Left hindlimb (tissue), 1 donor: ENCODE measurements at regions not wholly inside any gene's neighbourhood (a gene's known extent, or its start where the extent isn't known, plus 50 kb on each side); places are given as distances from the start of the nearest gene placed in this dataset.
"Not testable (repeated sequence)": the region's sequence is repeated elsewhere in the genome, so short reads cannot be mapped to it uniquely, and the experiment has no call there.

ENCODE experiments used
- DNase-seq: peaks from one replicate; pipeline ENCODE4 v3.0.0-alpha.2; 2018

DNA sequence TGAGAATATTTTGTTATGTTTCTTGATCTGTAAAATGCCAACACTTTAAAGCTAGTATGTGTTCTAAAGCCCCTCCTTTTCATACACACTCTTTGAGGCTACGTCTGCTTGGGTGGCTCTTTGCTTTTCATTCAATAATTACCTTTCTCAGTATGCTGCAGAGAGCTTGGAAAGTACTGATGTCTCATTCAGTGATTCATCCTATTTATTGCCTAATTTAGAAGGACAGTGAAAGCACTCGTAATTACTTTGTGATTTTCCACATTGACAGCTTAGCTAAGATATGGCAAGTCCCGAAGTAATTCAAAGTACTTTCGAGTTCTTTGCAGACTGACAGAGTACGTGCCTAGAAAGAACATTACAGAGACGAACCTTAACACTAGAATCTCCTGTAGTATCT is 57.2 kb downstream of the BMP15 start:
- no peak for DNase-seq

DNA sequence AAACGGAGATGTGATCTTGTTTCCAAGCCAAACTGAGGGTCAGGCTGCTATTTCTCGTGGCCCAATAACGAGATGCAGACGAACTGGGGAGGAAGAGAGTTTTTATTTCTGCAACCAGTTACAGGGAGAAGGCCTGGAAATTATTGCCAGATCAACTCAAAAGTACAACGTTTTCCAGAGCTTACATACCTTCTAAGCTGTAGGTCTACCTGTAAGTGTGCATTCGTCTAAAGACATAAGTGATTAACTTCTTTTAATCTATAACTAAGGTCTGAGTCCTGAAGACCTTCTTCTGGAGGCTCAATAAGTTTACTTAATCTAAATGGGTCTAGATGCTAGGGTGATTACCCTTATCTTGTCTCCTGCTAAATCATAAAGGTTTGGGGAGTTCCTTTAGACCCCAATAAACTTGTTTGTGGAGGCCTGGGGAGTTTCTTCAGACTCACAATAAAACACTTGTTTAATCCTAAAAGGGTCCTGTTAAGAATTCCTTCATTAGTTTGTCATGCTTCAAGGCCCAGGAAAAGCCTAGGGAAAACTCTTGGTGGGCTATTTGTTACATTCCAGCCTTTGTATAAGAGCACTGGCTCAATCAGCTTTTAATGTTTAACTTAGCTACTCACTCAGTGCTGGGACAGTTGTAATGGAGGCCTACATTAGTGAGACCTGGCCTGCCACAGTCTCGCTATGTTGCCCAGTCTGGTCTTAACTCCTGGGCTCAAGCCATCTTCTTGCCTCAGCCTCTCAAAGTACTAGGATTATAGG is 58.5 kb downstream of the BMP15 start:
- not testable (repeated sequence) for DNase-seq

DNA sequence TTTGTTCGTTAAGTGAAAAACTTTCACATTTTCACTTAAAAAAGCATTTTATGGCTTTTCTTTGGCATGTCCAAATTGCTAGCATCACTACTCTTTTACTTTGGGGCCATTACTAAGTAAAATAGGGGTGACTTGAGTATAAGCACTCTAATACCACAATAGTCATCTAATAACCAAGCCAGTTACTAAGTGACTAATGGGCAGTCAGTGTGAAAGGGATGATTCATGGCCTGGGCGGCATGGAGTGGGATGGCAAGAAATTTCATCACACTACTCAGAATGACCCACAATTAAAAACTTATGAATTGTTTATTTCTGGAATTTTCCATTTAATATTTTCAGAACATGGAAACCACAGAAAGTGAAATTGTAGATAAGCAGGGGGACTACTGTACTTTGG is 60.9 kb downstream of the BMP15 start:
- no peak for DNase-seq

DNA sequence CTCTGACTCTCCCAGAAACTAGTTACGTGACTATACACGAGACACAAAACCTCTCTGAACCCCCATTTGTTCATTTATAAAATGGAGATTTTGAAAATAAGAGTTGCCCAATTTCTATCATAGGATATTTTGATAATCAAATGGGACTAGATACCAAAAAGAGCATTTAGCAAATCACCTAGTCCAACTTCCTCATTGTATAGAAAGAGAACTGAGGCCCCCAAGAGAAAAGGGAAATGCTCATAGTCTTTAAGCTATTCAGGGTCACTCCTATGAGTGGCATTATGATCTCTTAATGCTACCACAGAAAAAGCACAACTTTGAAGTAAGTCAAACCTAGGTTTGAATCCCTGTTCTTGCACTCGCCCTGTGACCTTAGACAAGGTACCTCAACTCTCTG is 62.7 kb downstream of the BMP15 start:
- DNase-seq: no peak

DNA sequence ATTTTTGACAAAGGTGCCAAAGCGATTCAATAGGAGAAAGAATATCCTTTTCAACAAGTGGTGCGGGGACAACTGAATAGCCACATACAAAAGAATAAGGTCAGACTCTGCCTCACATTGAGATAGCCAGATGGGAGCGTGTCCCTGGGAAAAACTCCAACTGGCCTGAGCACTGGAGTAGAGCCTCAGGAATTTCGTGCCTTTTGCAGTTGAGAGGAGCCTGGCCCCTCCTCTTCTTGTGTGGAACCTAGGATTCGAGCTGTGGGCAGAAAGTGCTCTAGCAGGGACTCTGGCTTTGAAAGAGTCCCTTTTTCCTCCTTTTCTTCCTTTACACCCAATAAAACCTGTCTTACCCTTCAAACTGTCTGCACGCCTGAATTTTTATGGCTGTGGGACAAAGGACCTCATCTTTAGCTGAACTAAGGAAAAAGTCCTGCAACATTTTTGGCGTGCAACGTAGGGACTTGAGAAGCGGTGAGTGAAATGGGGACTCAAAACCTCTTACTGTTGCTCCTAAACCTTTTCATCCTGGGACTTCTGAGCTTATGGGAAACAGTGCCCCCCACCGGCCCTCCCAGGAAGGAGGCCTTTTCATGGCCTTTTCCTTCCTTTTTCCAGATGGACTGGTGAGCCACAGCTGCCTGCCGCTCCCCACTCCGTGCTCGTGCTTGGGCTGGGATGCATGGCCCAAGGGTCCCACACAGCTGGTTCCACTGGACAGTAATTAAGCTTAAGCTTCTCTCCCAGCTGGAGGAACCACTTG is 68.6 kb downstream of the BMP15 start:
- no peak for DNase-seq

DNA sequence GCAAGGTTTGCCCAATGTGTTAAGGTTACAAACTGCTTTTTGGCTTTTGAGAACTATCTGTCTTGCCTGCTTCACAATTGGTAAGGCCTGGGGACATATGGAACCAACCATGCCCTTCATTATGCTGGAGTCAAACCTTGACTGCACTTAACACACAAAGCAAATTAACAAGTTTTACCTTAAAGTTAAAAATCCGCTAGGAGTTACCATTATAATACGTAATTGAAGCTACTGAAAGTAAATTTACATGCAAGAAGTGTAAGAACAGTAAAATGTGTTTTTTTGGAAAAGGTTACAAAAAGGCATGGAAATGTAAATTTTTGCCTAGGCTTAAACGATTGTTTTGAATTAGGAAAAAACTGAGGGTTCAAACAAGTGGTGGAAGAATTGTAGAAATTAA is 69.7 kb downstream of the BMP15 start:
- no peak for DNase-seq

DNA sequence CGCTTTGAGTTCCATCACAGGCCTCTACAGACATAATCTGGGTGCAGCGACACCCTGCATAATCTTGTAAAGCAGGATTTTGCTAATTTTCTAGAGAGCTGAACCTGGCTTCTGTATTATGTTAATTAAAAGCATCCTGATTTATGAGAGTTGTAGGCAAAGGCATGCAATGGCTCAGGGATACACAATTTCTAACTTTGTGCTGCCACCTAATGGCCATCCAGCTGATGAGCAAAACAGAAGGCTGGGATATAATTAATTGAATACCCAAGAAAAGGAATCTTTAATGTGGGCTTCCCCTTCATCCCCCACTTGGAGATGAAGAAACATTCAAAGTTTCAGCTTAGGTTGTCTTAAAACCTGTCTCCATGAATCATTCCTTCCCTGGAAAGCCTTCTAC is 78.1 kb downstream of the BMP15 start:
- DNase-seq: no peak

DNA sequence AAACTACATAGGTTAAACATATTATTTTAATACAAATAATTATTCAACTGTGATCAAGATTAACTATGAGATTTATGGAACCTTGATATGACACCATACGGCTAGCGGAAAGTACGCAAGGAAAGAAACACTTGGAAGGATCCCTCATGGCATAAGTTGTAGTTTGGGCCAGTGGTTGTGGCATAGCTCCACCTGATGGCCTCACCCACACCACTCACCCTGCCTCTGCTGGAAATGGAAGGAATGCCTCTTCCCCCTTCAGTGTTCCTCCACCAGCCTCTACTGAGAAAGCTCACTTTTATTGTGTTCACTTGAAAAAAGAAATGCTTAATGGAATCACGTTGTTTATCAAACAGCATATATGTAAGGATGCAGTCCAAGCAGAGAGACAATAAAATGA is 86.4 kb downstream of the BMP15 start:
- no peak for DNase-seq

DNA sequence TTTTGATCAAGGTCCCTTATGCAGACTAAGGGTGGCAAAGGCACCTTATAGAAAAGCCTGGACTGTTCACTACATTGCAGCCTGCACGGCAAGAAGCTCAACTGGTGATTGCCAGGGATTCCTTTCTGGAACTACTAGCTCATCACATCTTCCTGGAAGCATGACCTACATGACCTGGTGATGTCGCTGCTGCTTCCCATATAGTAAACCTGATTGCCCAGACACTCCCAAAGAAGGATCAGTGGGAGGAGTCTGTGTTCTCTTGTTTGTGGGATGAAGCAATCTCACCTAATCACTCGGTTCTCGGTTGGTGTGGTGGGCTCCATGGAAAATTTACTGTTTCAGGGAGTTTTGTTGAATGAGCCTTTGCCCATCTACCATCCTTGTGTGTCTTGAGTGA is 89.8 kb downstream of the BMP15 start:
- DNase-seq: not testable (repeated sequence)

DNA sequence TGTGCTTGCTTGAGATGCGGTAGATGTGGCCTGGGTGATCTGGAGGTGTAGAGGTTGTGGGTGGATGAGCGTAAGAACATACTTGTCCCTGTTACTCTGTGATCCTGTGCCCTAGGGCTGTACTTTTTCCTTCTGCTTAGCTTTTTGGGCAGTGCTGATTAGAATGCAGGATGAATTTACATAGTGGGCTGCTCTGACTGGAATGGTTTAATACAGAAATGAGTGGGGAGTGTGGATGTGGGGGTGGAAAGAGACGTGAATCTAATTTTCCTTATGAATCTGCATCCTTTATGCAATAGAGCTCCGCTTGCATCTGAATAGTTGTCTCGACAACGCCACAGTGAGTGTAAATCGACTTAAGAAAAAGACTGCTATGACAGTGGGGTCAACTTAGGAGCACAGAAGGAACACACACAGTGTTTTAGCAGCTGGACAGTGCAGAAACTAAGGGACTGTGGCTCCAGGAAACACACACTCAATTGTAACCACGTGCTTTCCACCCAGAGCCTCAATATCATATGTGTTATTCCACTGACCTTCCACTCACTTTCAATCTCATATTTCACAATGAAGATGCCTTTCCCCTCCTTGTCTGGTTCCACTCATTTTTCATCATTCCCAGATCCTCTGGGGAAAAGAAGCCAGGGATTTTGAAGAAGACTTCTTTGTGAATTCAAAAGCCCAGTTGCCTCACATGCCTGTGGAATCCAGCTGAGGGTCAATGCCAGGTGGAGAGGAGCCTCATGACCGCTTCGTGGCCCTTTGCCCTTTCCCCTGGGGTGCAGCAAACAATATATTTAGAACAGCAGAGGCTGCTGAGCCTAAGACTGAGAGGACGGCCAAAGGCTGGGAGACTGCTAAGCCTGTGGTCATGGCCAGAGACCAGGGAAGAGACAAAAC is 91.4 kb downstream of the BMP15 start:
- DNase-seq: not testable (repeated sequence)

DNA sequence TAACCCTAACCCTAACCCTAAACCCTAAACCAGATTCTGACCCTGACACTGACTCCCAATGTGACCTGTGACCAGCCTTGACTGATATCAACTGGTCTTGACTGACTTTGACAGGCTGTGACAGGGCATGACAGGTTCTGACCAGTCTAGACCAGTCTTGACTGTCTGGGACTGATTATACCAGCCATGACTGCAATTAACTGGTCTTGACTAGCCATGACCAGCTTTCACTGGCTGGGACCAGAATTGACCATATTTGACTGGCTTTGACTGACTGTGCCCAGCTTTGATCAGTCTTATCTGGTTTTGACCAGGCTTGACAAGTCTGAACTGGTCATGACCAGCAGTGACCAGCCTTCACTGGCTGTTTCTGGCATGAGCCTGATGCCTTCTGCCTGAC is 95.5 kb downstream of the BMP15 start:
- no peak for DNase-seq

DNA sequence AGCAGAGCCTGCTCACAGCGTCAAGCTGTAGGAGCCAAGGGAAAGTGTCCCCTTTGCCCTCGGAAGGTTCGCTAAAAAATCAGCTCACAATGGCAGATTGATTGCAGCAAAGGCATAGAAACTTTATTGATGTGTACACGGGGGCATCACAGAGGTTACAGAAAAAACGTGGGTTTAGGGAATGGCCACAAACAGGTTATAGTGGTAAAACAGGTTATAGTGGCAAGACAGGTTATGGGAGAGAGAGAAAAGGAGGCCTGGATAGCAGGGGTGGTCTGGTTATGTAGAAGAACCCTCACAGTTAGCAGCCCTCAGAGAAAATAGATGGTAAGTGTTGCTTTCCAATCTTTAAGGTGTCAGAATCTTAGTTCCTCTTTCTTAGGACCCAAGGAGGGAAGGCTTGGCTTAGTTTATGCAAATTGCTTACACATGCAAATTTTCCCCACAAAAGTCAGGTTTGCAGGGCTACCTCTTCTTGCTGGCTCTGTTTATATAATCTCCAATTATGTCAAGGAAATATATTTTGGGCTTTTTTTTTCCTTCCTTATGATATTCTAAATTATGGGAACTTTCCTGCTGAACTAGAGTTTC is 113.7 kb downstream of the BMP15 start:
- no peak for DNase-seq

DNA sequence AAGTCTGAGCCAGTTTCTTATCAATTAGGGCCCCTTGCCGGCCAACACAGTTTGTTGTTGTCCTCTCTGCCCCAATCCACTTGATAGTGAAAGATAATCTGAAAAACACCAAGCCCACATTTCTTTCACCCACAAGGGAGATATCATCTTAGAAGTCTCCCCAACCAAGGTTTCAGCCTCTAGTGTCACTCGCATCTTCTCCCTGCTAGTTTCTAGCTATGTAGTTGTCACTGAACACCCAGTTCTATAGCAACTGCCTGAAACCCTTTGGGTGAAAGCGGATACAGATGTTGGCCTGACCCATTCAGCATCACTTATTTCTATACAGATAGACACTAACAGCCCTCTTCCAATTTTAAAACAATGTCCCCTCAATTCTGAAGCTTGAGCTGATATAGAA is 116.3 kb downstream of the BMP15 start:
- DNase-seq: no peak

DNA sequence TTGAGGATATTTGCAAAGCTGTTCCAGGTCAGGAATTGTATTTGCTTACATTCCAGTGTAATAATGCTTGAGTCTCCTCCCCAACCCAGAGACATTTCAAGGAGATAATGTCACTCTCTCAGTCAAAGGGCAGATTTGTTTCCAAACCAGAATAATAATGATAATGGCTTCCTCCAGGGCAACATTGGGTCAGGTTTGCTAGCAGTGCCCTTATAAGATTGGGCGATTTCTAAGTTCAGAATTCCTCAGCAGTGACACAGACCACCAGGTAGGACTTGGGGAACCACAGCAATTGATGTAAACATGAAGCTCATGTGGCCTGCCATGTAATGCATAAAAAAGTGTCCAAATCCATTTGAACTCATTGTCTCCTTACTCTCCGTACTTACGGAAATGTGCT is 125.2 kb downstream of the BMP15 start:
- DNase-seq: no peak

DNA sequence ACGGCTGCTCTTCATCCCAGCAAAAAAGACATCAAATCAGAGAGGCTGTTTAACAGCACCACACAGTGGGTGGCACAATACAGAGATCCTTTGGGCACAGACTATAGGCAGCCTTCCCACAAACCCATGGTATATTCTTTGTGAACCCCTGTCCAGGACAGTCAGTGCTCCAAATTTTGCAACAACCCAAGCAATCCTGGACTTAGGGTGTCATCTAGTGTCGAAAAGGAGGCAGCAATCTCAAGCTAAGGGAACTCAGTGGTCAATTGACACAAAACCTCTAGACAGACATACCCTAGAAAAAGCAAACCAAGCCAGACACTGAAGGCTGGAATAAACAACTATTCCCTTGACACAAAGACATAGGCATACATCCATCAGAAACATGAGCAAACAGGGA is 137.4 kb downstream of the BMP15 start:
- no peak for DNase-seq

DNA sequence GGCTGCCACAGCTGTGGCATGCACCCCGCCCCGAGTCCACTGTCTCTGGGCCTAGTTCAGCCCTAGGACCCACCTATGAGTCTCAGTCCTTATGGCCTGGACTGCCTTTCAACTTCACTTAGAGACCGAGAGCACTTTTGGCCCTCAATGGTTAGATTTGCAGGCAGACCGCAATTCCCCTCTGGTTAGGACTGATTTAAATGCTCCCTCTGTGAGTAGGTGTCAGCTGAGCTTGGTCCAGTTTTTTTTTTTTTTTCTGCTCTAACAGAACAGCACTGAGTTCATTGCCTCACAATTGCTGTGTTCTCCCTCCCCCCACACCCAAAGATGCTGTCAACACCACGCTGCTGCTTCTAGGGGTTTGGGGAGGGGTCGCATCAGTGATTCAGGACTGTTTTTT is 143.2 kb downstream of the BMP15 start:
- DNase-seq: no peak

DNA sequence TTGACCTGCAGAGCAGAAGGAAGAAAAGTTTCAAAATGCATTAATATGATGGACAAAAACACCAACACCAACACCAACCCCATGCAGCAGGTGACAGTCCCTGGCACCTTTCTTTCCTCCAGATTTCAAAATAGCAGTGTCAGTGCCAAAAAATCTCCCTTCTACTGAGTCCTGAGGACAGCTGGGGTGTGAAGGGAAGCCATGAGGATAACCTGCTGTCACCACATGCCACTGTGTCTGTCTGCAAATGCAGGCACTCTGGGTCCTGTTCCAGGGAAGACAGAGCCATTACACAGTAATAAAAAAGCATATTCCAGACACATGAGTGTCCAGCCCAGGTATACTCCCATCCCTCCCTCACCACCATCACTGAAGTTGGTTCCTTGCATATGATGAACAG is 187.5 kb downstream of the BMP15 start:
- no peak for DNase-seq

DNA sequence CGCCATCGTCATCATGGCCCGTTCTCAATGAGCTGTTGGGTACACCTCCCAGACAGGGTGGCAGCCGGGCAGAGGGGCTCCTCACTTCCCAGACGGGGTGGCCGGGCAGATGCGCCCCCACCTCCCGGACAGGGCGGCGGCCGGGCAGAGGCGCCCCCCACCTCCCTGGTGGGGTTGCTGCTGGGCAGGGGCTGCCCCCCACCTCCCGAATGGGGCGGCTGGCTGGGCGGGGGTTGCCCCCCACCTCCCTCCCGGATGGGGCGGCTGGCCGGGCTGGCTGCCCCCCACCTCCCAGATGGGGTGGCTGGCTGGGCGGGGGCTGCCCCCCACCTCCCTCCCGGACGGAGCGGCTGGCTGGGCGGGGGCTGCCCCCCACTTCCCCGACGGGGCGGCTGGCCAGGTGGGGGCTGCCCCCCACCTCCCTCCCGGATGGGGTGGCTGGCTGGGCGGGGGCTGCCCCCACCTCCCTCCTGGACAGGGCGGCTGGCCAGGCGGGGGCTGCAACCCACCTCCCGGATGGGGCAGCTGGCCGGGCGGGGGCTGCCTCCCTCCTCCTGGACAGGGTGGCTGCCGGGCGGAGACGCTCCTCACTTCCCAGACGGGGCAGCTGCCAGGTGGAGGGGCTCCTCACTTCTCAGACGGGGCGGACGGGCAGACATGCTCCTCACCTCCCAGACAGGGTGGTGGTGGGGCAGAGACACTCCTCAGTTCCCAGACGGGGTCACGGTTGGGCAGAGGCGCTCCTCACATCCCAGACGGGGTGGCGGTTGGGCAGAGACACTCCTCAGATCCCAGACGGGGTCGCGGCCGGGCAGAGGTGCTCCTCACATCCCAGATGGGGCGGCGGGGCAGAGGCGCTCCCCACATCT is 208.8 kb downstream of the BMP15 start:
- not testable (repeated sequence) for DNase-seq

DNA sequence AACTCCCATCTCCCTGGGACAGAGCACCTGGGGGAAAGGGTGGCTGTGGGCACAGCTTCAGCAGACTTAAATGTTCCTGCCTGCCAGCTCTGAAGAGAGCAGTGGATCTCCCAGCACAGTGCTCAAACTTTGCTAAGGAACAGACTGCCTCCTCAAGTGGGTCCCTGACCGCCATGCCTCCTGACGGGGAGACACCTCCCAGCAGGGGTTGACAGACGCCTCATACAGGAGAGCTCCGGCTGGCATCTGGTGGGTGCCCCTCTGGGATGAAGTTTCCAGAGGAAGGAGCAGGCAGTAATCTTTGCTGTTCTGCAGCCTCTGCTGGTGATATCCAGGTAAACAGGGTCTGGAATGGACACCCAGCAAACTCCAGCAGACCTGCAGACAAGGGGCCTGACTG is 206.9 kb upstream of the NUDT10 start:
- not testable (repeated sequence) for DNase-seq

DNA sequence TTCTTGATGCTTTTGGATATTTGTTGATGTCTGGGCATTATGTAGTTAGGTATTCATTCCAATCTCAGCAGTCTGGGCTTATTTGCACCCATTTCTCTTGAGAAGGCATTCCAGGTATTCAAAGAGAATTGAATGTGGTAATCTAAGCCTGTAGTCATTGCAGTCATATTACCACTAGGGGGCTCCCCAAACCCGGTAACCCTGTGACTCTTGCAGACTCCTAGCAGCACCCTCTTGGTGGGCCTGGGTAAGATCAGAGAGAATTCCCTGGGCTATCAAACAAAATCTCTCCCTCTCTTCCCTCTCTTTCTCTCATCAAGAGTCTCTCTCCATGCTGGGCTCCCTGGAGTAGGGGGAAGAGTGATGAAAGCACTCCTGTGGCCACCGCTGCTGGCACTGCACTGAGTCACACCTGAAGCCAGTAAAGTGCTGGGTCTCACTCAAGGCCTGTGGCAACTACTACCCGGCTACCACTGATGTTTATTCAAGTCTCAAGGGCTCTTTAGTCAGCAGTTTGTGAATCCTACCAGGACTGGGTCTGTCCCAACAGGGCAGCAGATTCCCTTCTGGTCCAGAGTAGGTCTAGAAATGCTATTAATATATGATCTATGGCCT is 187.7 kb upstream of the NUDT10 start:
- peak; percentile 30 for DNase-seq

DNA sequence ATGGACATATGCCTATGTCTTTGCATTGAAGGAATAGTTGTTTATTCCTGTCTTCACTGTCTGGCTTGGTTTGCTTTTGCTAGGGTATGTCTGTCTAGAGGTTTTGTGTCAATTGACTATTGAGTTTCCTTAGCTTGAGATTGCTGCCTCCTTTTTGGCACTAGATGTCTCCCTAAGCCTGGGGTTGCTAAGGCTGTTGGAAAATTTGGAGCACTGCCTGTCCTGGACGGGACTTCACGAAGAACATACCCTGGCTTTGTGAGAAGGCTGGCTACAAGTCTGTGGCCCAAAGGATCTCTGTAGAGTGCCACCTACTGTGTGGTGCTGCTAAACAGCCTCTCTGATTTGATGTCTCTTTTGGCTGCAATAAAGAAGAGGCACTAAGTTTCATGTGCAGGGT is 183.8 kb upstream of the NUDT10 start:
- peak; percentile 28 for DNase-seq

DNA sequence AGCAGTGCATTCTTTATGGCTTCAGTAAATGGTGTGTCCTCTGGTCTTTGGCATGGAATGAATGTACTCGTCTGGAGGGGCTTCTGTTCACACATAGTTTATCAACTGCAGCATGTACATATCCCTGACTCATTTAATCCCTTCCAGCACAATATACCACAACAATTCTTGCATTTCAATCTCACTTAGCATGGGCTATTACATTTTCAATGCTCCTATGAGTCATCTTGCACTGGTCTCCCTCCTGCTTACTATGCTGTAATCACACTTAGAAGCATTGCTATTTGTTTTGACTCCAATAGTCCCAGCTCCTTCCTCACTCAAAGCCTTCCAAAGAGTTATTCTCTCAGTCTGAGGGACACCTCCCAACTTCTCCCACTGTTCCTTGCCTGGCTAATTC is 180.9 kb upstream of the NUDT10 start:
- no peak for DNase-seq
